Peyer's patch (tissue), 4 donors: ENCODE measurements at regions not wholly inside any gene's neighbourhood (a gene's known extent, or its start where the extent isn't known, plus 50 kb on each side); places are given as distances from the start of the nearest gene placed in this dataset.

ENCODE experiments used
- CTCF ChIP-seq, 6 experiments: fragments of 450-650 bp in 4 of 6; fragments of 200-600 bp in 2 of 6; sonication (generic) in 1 of 6; IDR thresholded peaks; one replicate each; pipeline ENCODE4 v1.5.1; 2017 to 2019; ENCODE audit warnings: antibody characterized with exemption in 6 of 6, mild to moderate bottlenecking in 3 of 6, moderate library complexity in 1 of 6
- POLR2A ChIP-seq, 2 donors: fragments of 450-650 bp; IDR thresholded peaks; one replicate each; pipeline ENCODE4 v1.5.1; 2017; ENCODE audit warnings: antibody characterized with exemption in 2 of 2, mild to moderate bottlenecking in 2 of 2, moderate library complexity in 2 of 2

DNA sequence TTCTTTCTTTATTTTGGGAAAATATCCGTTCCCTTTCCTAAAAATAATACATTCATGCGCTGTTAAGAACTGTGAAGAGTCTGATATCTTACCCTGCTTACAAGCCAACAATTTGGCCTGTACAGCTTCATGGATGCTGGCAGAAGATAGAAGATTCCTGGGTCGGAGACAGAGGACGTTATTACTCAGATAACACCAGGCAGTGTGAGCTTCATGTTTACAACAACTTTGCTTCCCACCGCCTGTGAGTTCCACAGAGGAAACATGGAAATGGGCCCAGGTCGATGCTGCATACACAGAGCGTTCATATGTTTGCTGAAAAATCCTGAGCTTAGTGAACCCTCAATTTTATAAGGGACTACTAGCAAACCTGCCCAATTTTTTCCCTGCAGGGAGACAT, 705.6 kb upstream of the SEL1L start:
- TF ChIP-seq CTCF (IDR thresholded peaks at IDR 0.05) (no peak), POLR2A (IDR thresholded peaks at IDR 0.05) (no peak)
